K562 (cell line): ENCODE measurements at regions not wholly inside any gene's neighbourhood (a gene's known extent, or its start where the extent isn't known, plus 50 kb on each side); places are given as distances from the start of the nearest gene placed in this dataset.

Source experiments
- CEBPB ChIP-seq: fragments of 450-650 bp; IDR thresholded peaks from 2 replicates; pipeline ENCODE4 v1.6.1; 2016; ENCODE audit warnings: missing genetic modification characterization, missing compliant biosample characterization
- GTF2E2 ChIP-seq: fragments of 200-800 bp; sonication (Bioruptor generic); IDR thresholded peaks from 2 replicates; pipeline ENCODE4 v1.6.1; 2016; ENCODE audit warnings: missing genetic modification characterization, missing compliant biosample characterization
- MAFG ChIP-seq: fragments of 450-650 bp; conservative IDR thresholded peaks from 2 replicates; pipeline ENCODE4 v1.6.1; 2016; ENCODE audit warnings: missing genetic modification characterization, missing compliant biosample characterization
- POLR2AphosphoS5 ChIP-seq: IDR thresholded peaks from 2 replicates; pipeline ENCODE4 v1.6.1; 2011; ENCODE audit warnings: mild to moderate bottlenecking, low read depth, low read length, moderate library complexity; ENCODE audit not compliant: control insufficient read depth, insufficient read depth
- SIN3A ChIP-seq, 2 experiments: fragments of 150-350 bp in 1 of 2; IDR thresholded peaks; 2 replicates each; pipeline ENCODE4 v1.6.1; 2011 to 2016; ENCODE audit warnings: borderline replicate concordance in 2 of 2, low read depth in 2 of 2, low read length in 2 of 2, mild to moderate bottlenecking in 2 of 2, moderate library complexity in 2 of 2; ENCODE audit not compliant: control insufficient read depth in 1 of 2
- SNRNP70 ChIP-seq: fragments of 200-400 bp; formaldehyde crosslinking; optimal IDR thresholded peaks from 2 replicates; pipeline ENCODE3; 2017; ENCODE audit warnings: low read depth, low read length
- TFAM ChIP-seq: fragments of 250-450 bp; sonication (Bioruptor Pico); conservative IDR thresholded peaks from 2 replicates; pipeline ENCODE4 v1.5.0; 2021; ENCODE audit warnings: mild to moderate bottlenecking, moderate library complexity
- ZNF12 ChIP-seq: sonication (generic); formaldehyde crosslinking; IDR thresholded peaks from 2 replicates; pipeline ENCODE4 v1.4.0; 2020; ENCODE audit warnings: mild to moderate bottlenecking, missing genetic modification reagents
- TF ChIP-seq, protein P1 (sequence below): fragments of 250-450 bp; sonication (Bioruptor Pico); IDR thresholded peaks from 2 replicates; pipeline ENCODE4 v1.8.0; 2022; ENCODE audit warnings: moderate library complexity, mild to moderate bottlenecking, inconsistent platforms
- TF ChIP-seq, protein P2 (sequence below), 2 experiments: fragments of 450-650 bp; formaldehyde crosslinking in 1 of 2; IDR thresholded peaks; 2 replicates each; pipeline versions ENCODE4 v1.4.0 to v1.6.1; 2014 to 2020; ENCODE audit warnings: mild to moderate bottlenecking in 2 of 2, borderline replicate concordance in 1 of 2, low read depth in 1 of 2

DNA sequence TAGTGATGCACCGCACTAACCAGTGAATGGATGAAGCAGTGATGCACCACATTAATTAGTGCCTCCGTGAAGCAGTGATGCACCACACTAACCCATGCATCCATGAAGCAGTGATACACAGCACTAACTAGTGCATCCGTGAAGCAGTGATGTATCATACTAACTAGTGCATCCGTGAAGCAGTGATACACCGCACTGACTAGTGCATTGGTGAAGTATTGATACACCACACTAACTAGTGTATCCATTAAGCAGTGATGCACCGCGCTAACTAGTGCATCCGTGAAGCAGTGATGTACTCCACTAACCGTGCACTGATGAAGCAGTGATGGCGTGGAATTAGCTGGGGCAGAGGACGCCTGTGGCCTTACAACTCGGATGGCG is 80.6 kb upstream of the NKD1 start:
- no peak for TF ChIP-seq POLR2AphosphoS5
- no peak for TF ChIP-seq TFAM (CRISPR knock-in tag)
- TF ChIP-seq, protein P1, sequence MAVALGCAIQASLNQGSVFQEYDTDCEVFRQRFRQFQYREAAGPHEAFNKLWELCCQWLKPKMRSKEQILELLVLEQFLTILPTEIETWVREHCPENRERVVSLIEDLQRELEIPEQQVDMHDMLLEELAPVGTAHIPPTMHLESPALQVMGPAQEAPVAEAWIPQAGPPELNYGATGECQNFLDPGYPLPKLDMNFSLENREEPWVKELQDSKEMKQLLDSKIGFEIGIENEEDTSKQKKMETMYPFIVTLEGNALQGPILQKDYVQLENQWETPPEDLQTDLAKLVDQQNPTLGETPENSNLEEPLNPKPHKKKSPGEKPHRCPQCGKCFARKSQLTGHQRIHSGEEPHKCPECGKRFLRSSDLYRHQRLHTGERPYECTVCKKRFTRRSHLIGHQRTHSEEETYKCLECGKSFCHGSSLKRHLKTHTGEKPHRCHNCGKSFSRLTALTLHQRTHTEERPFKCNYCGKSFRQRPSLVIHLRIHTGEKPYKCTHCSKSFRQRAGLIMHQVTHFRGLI (CRISPR knock-in tag): no peak
- TF ChIP-seq MAFG (tag): no peak
- TF ChIP-seq CEBPB (tag): no peak
- TF ChIP-seq SNRNP70: no peak
- no peak for TF ChIP-seq SIN3A (IDR thresholded peaks at IDR 0.05; ENCODE audit: borderline replicate concordance in 2 of 2, control insufficient read depth in 1 of 2, low read depth in 2 of 2, low read length in 2 of 2)
- TF ChIP-seq, protein P2, sequence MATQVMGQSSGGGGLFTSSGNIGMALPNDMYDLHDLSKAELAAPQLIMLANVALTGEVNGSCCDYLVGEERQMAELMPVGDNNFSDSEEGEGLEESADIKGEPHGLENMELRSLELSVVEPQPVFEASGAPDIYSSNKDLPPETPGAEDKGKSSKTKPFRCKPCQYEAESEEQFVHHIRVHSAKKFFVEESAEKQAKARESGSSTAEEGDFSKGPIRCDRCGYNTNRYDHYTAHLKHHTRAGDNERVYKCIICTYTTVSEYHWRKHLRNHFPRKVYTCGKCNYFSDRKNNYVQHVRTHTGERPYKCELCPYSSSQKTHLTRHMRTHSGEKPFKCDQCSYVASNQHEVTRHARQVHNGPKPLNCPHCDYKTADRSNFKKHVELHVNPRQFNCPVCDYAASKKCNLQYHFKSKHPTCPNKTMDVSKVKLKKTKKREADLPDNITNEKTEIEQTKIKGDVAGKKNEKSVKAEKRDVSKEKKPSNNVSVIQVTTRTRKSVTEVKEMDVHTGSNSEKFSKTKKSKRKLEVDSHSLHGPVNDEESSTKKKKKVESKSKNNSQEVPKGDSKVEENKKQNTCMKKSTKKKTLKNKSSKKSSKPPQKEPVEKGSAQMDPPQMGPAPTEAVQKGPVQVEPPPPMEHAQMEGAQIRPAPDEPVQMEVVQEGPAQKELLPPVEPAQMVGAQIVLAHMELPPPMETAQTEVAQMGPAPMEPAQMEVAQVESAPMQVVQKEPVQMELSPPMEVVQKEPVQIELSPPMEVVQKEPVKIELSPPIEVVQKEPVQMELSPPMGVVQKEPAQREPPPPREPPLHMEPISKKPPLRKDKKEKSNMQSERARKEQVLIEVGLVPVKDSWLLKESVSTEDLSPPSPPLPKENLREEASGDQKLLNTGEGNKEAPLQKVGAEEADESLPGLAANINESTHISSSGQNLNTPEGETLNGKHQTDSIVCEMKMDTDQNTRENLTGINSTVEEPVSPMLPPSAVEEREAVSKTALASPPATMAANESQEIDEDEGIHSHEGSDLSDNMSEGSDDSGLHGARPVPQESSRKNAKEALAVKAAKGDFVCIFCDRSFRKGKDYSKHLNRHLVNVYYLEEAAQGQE (IDR thresholded peaks at IDR 0.05; ENCODE audit: borderline replicate concordance): no peak
- TF ChIP-seq, protein P2 (CRISPR knock-in tag; IDR thresholded peaks at IDR 0.05; ENCODE audit: low read depth): no peak
- TF ChIP-seq GTF2E2 (tag): no peak
- no peak for TF ChIP-seq ZNF12 (CRISPR knock-in tag)
